ENCODE measurements at regions not wholly inside any gene's neighbourhood (a gene's known extent, or its start where the extent isn't known, plus 50 kb on each side); places are given as distances from the start of the nearest gene placed in this dataset.

- no peak for TF ChIP-seq NKRF (IDR thresholded peaks at IDR 0.05; ENCODE audit: borderline replicate concordance)
- no peak for TF ChIP-seq BDP1 (IDR thresholded peaks at IDR 0.05; ENCODE audit: insufficient read depth, insufficient read length)
Observed at GRCh38 chr14:71590131-71590530, 342.1 kb upstream of the RGS6 start (continued).

GRCh38 chr14:71591231-71591630 lies 341.0 kb upstream of the RGS6 start:
- Histone ChIP-seq H3K79me2 (ENCODE audit: control insufficient read depth, insufficient read depth, low read length) (no peaks in the 10 kb centered on the region), H3K36me3 (ENCODE audit: control insufficient read depth, insufficient read depth, low read length) (no peaks in the 10 kb centered on the region), H3K27ac (ENCODE audit: extremely low read depth, low read depth, low read length) (no peak overlapping the region), H3K27me3 (ENCODE audit: control insufficient read depth in 2 of 2, insufficient read depth in 2 of 2, low read length in 2 of 2) (no peaks in the 10 kb centered on the region), H3K4me2 (ENCODE audit: insufficient read depth, low read length) (no peak overlapping the region), H3K9ac (ENCODE audit: insufficient read depth in 1 of 2, low read depth in 2 of 2, low read length in 2 of 2) (no peak overlapping the region), H3K4me3 (no peak overlapping the region), H2AFZ (ENCODE audit: low read depth, low read length) (no peak overlapping the region), H3K9me1 (ENCODE audit: control insufficient read depth, insufficient read depth, low read length) (no peaks in the 10 kb centered on the region), H3K4me1 (replicated peaks in 1 of 2; ENCODE audit: control insufficient read depth in 2 of 2, insufficient read depth in 2 of 2, low read length in 2 of 2) (peaks cover 0 to 5% of the 10 kb centered on the region in 2 experiments; a peak in 3 of 5 replicates), H4K20me1 (replicated peaks; ENCODE audit: control insufficient read depth, insufficient read depth, low read length) (no peaks in the 10 kb centered on the region), H3K9me3 (replicated peaks; ENCODE audit: control insufficient read depth, insufficient read depth, low read depth, low read length) (no peaks in the 10 kb centered on the region)
- no peak for ATAC-seq
- no peak for FAIRE-seq
- ChIA-PET CTCF (ENCODE audit: low intra/inter-chr PET ratio) (no interaction called here), POLR2A (no interaction called here)
- BruUV-seq (replicated peaks): no TSS peak
- no peak for DNase-seq (ENCODE audit: extremely low read depth in 1 of 4, low spot score in 3 of 4)
- in situ Hi-C loops (cut with MboI): no loop called here
- intact Hi-C loops (cut with micrococcal nuclease): no loop called here
- TF ChIP-seq RBM25 (IDR thresholded peaks at IDR 0.05; ENCODE audit: low read depth, low read length, severe bottlenecking) (peak; percentile 55), MECOM (CRISPR knock-in tag; IDR thresholded peaks at IDR 0.05) (no peak)

All from K562 (cell line).